ENCODE measurements at regions not wholly inside any gene's neighbourhood (a gene's known extent, or its start where the extent isn't known, plus 50 kb on each side); places are given as distances from the start of the nearest gene placed in this dataset.

GRCh38 chr1:192442736-192443135 lies 125.9 kb downstream of the RGS21 start:
- TF ChIP-seq CTCF (IDR thresholded peaks at IDR 0.05; ENCODE audit: insufficient read depth, low read length, poor library complexity, severe bottlenecking) = no peak
- no peak for TF ChIP-seq EZH2phosphoT487 (conservative IDR thresholded peaks at IDR 0.05; ENCODE audit: low read length)
